ENCODE measurements at regions not wholly inside any gene's neighbourhood (a gene's known extent, or its start where the extent isn't known, plus 50 kb on each side); places are given as distances from the start of the nearest gene placed in this dataset.

DNA sequence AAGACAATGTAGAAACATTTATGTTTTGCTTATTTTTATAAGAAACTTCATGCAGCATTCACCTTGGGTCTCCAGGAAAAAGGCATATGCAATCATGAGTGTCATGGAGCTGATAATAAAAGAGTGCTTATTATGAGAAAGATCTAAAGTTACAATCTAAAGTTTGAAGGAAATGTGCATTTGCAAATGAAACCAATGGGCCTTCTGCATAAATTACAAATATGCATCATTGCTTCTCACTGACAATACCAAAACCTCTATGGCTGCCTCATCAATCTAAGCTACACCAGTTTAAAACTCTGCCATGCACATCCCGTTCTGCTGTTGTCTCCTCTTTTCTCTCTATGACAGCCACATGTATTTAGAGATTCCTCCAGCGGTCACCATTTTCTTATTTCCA lies 103.2 kb upstream of the ABI3BP start:
- H3K4me3 ChIP-seq (ENCODE audit: low read depth, low read length), result no peak overlapping the region
- no peak for DNase-seq (ENCODE audit: low read depth)
- TF ChIP-seq, protein P1, sequence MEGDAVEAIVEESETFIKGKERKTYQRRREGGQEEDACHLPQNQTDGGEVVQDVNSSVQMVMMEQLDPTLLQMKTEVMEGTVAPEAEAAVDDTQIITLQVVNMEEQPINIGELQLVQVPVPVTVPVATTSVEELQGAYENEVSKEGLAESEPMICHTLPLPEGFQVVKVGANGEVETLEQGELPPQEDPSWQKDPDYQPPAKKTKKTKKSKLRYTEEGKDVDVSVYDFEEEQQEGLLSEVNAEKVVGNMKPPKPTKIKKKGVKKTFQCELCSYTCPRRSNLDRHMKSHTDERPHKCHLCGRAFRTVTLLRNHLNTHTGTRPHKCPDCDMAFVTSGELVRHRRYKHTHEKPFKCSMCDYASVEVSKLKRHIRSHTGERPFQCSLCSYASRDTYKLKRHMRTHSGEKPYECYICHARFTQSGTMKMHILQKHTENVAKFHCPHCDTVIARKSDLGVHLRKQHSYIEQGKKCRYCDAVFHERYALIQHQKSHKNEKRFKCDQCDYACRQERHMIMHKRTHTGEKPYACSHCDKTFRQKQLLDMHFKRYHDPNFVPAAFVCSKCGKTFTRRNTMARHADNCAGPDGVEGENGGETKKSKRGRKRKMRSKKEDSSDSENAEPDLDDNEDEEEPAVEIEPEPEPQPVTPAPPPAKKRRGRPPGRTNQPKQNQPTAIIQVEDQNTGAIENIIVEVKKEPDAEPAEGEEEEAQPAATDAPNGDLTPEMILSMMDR (conservative IDR thresholded peaks at IDR 0.05; ENCODE audit: low read depth, low read length), result no peak

DNA sequence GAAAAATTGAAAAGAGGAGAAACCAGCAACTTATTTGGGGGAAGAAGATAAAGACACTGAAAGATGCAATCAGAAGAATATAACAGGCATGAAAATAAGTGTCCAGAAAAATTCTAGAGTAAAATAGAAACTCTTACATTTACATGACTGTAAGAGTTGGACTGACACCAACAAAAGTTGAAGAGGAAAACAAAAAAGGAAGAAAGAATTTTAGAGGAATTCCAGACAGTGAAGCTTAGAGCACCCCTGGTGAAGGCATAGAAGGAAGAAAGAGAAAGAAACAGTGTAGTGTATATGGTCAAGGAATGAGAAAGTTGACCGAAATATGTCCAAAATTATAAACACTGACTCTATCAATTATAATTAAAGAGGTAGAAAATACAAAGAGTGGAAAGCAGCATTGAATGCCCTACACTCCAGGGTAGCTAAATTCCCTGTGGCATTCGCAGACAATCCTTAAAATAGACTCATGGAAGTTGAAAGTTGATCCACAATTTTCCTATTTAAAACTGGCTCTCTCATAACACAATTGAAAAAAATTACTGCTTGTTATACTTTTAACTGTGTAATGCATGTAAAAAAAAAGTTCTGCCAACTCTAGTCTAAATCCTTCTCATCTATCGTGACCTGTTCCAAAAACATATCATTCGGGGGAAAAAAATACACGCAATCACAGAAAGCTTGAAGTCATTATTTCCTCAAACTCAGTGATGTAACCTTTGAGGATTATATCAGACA lies 102.6 kb upstream of the ABI3BP start:
- TF ChIP-seq, protein P1 (conservative IDR thresholded peaks at IDR 0.05; ENCODE audit: low read depth, low read length), result no peak
- DNase-seq (ENCODE audit: low read depth), result no peak
- H3K4me3 ChIP-seq (ENCODE audit: low read depth, low read length), result no peak overlapping the region

DNA sequence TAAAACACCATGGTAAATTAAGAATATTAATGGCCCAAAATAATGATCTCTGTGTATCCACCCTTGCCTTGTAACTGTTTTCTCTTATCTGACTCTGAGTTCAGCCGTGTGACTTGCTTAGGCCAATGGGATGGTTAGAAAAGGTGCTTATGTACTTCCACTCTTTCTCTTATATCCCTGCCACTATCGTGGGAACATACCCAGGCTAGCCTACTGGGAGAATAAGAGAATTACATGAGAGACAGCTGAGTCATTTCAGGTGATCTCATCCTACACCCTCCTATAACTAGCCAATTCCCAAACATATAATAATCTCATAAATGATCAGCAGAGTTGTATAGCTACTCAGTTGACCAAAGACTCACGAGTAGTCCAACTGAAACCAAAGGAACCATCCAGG lies 98.3 kb upstream of the ABI3BP start:
- TF ChIP-seq, protein P1 (conservative IDR thresholded peaks at IDR 0.05; ENCODE audit: low read depth, low read length), result peak; percentile 25
- no peak overlapping the region for H3K4me3 ChIP-seq (ENCODE audit: low read depth, low read length)
- DNase-seq (ENCODE audit: low read depth), result no peak

DNA sequence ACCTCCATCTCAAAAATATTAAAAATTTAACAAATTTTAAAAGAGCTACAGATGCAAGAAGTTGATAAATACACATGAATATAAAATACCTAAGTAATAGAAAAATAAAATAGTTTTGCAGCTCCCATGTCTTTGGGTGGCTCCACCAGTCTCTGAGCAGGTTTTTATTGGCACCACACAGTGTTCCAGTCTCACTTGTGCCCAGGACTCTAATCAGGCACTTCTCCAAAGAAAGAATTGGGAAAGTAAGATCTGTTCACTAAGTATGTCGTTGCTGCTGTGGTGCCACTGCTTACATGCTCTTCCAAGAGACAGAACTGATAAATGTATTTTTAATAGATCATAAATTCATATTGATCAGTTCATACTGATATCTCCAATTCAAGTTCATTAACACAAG lies 92.5 kb upstream of the ABI3BP start:
- no peak overlapping the region for H3K4me3 ChIP-seq (ENCODE audit: low read depth, low read length)
- DNase-seq (ENCODE audit: low read depth), result no peak
- TF ChIP-seq, protein P1 (conservative IDR thresholded peaks at IDR 0.05; ENCODE audit: low read depth, low read length), result no peak

DNA sequence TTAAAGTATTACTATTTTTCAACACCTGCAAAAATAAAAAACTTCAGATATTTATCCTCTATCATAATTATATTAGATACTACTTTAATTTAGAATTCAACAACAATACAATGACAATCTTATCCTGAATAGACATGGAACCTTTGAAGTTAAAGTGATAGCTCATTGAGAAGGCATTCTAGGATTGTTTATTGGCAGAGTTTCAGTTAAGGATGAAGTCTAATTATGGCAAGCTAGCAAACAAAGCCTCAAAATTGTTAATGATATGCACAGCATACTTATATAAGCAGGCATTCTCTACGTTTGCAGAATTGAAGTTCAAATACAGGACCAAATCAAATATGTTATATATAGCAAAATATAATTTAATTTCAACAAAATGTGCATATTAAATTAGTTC lies 91.2 kb upstream of the ABI3BP start:
- no peak overlapping the region for H3K4me3 ChIP-seq (ENCODE audit: low read depth, low read length)
- TF ChIP-seq, protein P1 (conservative IDR thresholded peaks at IDR 0.05; ENCODE audit: low read depth, low read length), result no peak

DNA sequence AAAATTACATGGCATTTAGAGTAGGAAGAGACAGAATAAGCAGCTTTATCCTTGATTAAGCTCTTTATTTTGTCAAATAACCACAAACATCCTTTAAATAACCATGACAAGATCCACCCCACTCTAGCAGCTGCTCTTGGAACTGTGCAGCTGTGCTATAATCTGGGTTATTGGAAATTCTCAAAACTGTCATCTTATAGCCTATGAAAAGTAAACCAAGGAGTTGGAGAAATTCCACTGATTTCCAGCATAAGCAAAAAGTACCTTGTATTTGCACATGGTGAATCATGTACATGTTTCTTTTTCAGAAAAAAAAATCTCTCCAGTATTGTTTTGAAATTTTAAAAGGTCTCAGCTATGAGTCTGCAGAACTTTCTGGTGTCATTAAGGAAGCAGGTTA lies 88.8 kb upstream of the ABI3BP start:
- H3K4me3 ChIP-seq (ENCODE audit: low read depth, low read length), result no peak overlapping the region
- no peak for DNase-seq (ENCODE audit: low read depth)
- TF ChIP-seq, protein P1 (conservative IDR thresholded peaks at IDR 0.05; ENCODE audit: low read depth, low read length), result no peak

More for the DNA sequence above, 91.2 kb upstream of the ABI3BP start:
- no peak for DNase-seq (ENCODE audit: low read depth)

DNA sequence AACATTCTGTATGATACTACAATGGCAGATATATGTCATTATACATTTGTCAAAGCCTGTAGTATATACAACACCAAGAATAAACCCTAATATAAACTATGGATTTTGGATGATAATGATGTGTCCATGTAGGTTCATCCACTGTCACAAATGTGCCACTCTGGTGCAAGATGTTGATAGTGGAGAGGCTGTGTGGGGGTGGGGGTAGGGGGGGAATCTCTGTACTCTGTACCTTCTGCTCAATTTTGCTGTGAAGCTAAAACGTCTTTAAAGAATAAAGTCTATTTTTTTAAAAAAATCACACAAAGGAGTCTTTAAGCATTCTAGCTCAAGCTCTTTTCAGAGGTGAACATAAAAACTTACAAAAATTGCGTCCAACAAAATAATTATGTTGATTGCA lies 88.2 kb upstream of the ABI3BP start:
- TF ChIP-seq, protein P1 (conservative IDR thresholded peaks at IDR 0.05; ENCODE audit: low read depth, low read length), result no peak
- no peak for DNase-seq (ENCODE audit: low read depth)
- H3K4me3 ChIP-seq (ENCODE audit: low read depth, low read length), result no peak overlapping the region

All from epithelial cell of proximal tubule (primary cell).